Naive B cell (primary cell): ENCODE measurements at regions not wholly inside any gene's neighbourhood (a gene's known extent, or its start where the extent isn't known, plus 50 kb on each side); places are given as distances from the start of the nearest gene placed in this dataset.

ENCODE experiments used
- ATAC-seq, 2 donors: fragments of 150-1000 bp; cut with Tn5 transposase; 2 replicates each; pipeline ENCODE4 v1.10.0; 2021; ENCODE audit warnings: low read depth in 2 of 2, mild to moderate bottlenecking in 2 of 2, moderate library complexity in 2 of 2
- DNase-seq: peaks from one replicate; pipeline ENCODE4 v3.0.0; 2022
- H3K27ac Mint-ChIP-seq, 6 donors: one replicate each; pipeline ENCODE4 v1.8.0; 2020 to 2022; ENCODE audit warnings: mild to moderate bottlenecking in 6 of 6, mixed read lengths in 6 of 6, moderate library complexity in 5 of 6, inconsistent platforms in 2 of 6
- H3K27me3 Mint-ChIP-seq, 3 donors: one replicate each; pipeline ENCODE4 v1.8.0; 2021 to 2022; ENCODE audit warnings: mixed read lengths in 3 of 3, mild to moderate bottlenecking in 1 of 3
- H3K36me3 Mint-ChIP-seq, 2 donors: one replicate each; pipeline ENCODE4 v1.8.0; 2020 to 2022; ENCODE audit warnings: mixed read lengths in 2 of 2, inconsistent platforms in 1 of 2, mild to moderate bottlenecking in 1 of 2
- H3K4me1 Mint-ChIP-seq, 3 donors: one replicate each; pipeline ENCODE4 v1.8.0; 2020 to 2022; ENCODE audit warnings: mixed read lengths in 3 of 3, inconsistent platforms in 1 of 3, mild to moderate bottlenecking in 1 of 3, moderate library complexity in 1 of 3
- H3K4me3 Mint-ChIP-seq, 8 donors: one replicate each; pipeline ENCODE4 v1.8.0; 2020 to 2022; ENCODE audit warnings: mild to moderate bottlenecking in 8 of 8, mixed read lengths in 8 of 8, moderate library complexity in 8 of 8, inconsistent platforms in 2 of 8
- H3K9me3 Mint-ChIP-seq, 7 donors: one replicate each; pipeline ENCODE4 v1.8.0; 2020 to 2022; ENCODE audit warnings: mixed read lengths in 7 of 7, mild to moderate bottlenecking in 5 of 7, inconsistent platforms in 2 of 7, moderate library complexity in 1 of 7

DNA sequence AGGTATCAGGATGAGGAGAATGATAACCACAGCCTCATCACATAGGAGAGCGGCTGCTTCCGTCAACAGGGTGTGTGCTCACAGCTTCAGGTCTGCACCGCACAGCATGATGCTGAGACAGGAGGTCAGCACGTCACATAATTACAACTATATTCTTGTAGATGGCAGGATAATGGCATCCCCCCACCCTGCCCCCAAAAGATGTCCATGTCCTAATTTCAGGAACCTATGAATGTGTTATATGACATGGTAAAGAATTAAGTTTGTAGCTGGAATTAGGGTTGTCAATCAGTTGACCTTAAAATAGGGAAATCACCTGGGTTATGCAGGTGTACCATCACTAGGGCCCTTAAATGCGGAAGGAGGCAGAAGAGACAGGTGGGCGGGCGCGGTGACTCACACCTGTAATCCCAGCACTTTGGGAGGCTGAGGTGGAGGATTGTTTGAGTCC lies 73.9 kb downstream of the ARL4C start:
- no peaks in the 10 kb centered on the region for H3K27me3 Mint-ChIP-seq
- peaks cover 0 to 9% of the 10 kb centered on the region in 2 donors for H3K36me3 Mint-ChIP-seq
- H3K27ac Mint-ChIP-seq: peak overlapping the region; percentile 8 to 96 (median 87)
- peaks cover 5 to 11% (median 9%) of the 10 kb centered on the region in 7 donors for H3K9me3 Mint-ChIP-seq
- ATAC-seq: peak in 1 of 2 donors; percentile 21
- peaks cover 60 to 89% (median 76%) of the 10 kb centered on the region in 3 donors for H3K4me1 Mint-ChIP-seq
- peak overlapping the region in 6 of 8 donors; percentile 5 to 61 (median 56) for H3K4me3 Mint-ChIP-seq
- DNase-seq: peak; percentile 55

DNA sequence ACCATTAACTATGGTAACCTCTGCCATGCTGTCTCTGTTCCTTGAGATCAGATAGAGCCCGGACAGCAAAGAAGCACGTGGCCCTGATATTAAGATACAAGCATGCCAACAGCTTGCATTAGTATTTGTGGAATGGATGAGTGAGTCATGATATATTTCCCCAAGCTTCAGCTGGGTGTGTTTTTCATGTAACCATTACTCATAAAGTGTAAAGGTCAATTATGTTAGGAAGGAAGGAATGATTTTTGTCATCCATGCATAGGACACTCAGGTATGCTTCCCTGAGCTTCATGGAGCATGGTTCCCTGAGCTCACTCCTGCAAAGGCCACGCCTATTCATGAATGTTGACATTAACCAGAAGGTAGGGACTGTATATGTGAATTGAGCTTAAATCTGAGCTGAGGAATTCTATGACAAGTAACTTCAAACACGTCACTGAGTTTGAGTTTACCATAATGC lies 74.6 kb downstream of the ARL4C start:
- no peaks in the 10 kb centered on the region for H3K27me3 Mint-ChIP-seq
- ATAC-seq (no peak), DNase-seq (no peak)
- peak overlapping the region in 5 of 8 donors; percentile 9 to 57 (median 40) for H3K4me3 Mint-ChIP-seq
- peaks cover 0 to 11% of the 10 kb centered on the region in 2 donors for H3K36me3 Mint-ChIP-seq
- peak overlapping the region in 4 of 6 donors; percentile 79 to 96 (median 87) for H3K27ac Mint-ChIP-seq
- peaks cover 7 to 16% (median 11%) of the 10 kb centered on the region in 7 donors for H3K9me3 Mint-ChIP-seq
- peaks cover 55 to 82% (median 69%) of the 10 kb centered on the region in 3 donors for H3K4me1 Mint-ChIP-seq

DNA sequence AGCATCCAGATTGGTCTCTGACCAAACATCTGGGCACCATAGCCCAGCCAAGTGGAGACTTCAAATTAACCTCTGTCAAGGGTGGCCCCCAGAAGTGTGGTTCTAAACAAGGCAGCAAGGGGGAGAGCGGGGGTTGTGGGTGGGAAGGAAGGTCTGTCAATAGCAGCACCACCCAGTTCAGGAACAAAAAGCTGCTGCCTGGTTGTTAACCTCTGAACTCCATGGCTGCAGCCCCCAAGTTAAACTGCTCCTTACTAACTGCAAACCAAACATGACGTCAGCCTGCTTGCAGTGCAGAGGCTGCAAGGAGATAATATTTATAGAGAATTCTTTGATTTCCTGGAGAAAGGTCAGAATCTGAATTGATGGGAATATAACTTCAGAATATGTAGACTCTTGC lies 76.5 kb downstream of the ARL4C start:
- peaks cover 52 to 77% (median 64%) of the 10 kb centered on the region in 3 donors for H3K4me1 Mint-ChIP-seq
- ATAC-seq: peak; percentile 23 to 47
- peaks cover 7 to 18% (median 11%) of the 10 kb centered on the region in 7 donors for H3K9me3 Mint-ChIP-seq
- H3K27me3 Mint-ChIP-seq: peaks cover 0 to 1% (median 0%) of the 10 kb centered on the region in 3 donors
- peaks cover 0 to 15% of the 10 kb centered on the region in 2 donors for H3K36me3 Mint-ChIP-seq
- peak overlapping the region in 1 of 6 donors; percentile 75 for H3K27ac Mint-ChIP-seq
- no peak for DNase-seq
- peak overlapping the region in 2 of 8 donors; percentile 59 to 71 for H3K4me3 Mint-ChIP-seq

DNA sequence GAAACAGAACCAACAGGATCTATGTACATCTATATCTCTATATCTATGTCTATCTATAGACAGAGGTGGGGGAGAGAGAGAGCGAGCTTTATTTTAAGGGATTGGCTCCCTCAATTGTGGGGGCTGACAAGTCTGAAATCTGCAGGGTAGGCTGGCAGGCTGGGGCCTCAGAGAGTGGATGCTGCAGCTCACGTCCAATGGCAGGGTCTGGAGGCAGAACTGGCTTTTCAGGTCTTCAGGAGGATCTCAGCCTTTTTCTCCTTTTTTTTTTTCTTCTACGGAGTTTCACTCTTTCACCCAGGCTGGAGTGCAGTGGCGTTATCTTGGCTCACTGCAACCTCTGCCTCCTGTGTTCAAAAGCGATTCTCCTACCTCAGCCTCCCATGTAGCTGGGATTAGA lies 77.2 kb downstream of the ARL4C start:
- Mint-ChIP-seq H3K36me3 (peaks cover 0 to 22% of the 10 kb centered on the region in 2 donors), H3K9me3 (peaks cover 7 to 18% (median 9%) of the 10 kb centered on the region in 7 donors), H3K27ac (no peak overlapping the region), H3K4me3 (peak overlapping the region in 1 of 8 donors; percentile 13), H3K27me3 (peaks cover 0 to 7% (median 0%) of the 10 kb centered on the region in 3 donors), H3K4me1 (peaks cover 52 to 77% (median 64%) of the 10 kb centered on the region in 3 donors)
- DNase-seq: no peak
- no peak for ATAC-seq

DNA sequence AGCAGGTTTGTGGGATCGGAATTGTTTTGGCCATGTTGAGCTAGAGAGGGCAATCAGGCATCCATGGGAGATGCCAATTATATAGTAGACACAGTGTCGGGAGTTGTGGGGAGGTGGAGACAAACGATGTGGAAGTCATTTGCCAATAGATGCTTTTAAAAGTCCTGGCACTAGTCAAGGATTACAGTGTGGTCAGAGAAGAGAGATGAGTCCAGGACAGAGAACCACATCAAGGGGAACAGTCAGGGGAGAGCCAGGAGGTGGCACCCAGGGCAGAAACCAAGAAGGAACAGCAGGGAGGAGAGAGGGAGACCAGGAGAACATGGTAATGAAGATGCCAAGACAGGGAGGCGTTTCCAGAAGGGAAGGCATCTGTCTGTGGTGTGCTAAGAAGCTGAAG lies 81.2 kb downstream of the ARL4C start:
- ATAC-seq (no peak), DNase-seq (no peak)
- Mint-ChIP-seq H3K4me3 (no peak overlapping the region), H3K4me1 (peaks cover 45 to 65% (median 57%) of the 10 kb centered on the region in 3 donors), H3K27ac (peak overlapping the region in 2 of 6 donors; percentile 2 to 55), H3K9me3 (peaks cover 7 to 18% (median 9%) of the 10 kb centered on the region in 7 donors), H3K27me3 (peaks cover 0 to 7% (median 0%) of the 10 kb centered on the region in 3 donors), H3K36me3 (peaks cover 0 to 23% of the 10 kb centered on the region in 2 donors)

DNA sequence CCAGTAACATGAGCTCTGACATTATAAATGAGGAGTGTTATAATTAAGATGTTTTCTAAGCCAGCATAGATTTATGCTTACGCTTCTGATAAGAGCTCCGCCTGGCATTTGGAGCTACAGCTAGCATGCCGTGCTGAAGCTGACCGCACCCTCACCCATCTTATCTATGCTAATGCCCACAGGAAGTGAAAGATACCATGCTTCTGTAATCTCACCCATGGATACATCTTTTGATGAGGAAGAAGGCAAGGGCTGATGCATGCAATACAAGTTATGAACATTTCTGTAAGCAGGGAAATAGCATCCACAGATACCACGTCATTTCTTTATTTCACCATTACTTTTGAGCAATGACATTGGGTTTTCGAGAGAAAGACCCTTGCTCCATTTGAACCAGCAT lies 82.3 kb downstream of the ARL4C start:
- Mint-ChIP-seq H3K36me3 (peaks cover 0 to 23% of the 10 kb centered on the region in 2 donors), H3K4me3 (peak overlapping the region in 7 of 8 donors; percentile 2 to 88 (median 58)), H3K9me3 (peaks cover 7 to 18% (median 9%) of the 10 kb centered on the region in 7 donors), H3K4me1 (peaks cover 44 to 63% (median 58%) of the 10 kb centered on the region in 3 donors), H3K27ac (peak overlapping the region in 4 of 6 donors; percentile 10 to 88 (median 61)), H3K27me3 (peaks cover 0 to 7% (median 0%) of the 10 kb centered on the region in 3 donors)
- ATAC-seq (peak; percentile 78 to 87), DNase-seq (peak; percentile 45)

DNA sequence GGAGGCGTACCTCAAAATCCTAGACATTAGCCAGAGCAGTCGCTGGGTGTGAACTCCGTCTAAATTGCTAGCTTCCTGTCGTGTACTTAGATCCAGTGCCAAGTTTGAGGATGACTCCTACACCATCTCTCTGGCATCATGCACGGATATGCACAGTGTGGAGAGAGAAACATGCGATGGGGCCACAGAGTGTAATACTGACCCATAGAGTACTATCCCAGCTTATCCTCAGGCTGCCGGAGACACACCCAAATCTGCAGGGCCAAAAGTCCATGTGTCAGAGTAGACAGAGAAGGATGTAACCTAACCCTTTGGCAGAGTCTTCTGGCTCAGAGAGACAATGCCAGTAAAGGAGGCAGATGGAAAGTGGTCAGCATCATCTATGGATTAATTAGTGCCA lies 84.2 kb downstream of the ARL4C start:
- peaks cover 44 to 58% (median 50%) of the 10 kb centered on the region in 3 donors for H3K4me1 Mint-ChIP-seq
- DNase-seq (no peak), ATAC-seq (no peak)
- H3K27me3 Mint-ChIP-seq: peaks cover 0 to 7% (median 0%) of the 10 kb centered on the region in 3 donors
- H3K4me3 Mint-ChIP-seq: no peak overlapping the region
- H3K36me3 Mint-ChIP-seq: peaks cover 0 to 13% of the 10 kb centered on the region in 2 donors
- peak overlapping the region in 2 of 6 donors; percentile 1 to 4 for H3K27ac Mint-ChIP-seq
- peaks cover 0 to 7% (median 2%) of the 10 kb centered on the region in 7 donors for H3K9me3 Mint-ChIP-seq

DNA sequence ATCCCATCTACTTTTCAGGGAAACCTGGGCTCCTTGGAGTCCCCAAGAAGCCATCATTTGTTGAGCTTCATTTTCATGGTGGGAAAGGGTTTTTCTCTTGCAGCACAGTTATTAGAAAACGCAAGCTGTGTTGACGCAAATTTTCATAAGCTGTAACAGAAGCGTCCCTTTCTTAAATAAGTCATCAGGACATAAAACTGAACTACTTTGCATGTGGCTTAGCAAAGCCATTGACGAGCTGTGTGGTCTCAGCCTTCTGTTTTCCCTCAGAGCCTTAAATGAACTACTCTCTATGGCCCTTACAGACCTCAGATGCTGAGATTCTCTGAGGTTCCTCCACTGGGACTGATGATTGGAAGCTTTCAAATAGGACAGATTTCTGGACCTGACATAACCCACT lies 85.1 kb downstream of the ARL4C start:
- peaks cover 37 to 57% (median 47%) of the 10 kb centered on the region in 3 donors for H3K4me1 Mint-ChIP-seq
- peaks cover 0 to 13% of the 10 kb centered on the region in 2 donors for H3K36me3 Mint-ChIP-seq
- H3K4me3 Mint-ChIP-seq: peak overlapping the region in 1 of 8 donors; percentile 59
- peak overlapping the region in 3 of 6 donors; percentile 1 to 81 (median 6) for H3K27ac Mint-ChIP-seq
- DNase-seq (no peak), ATAC-seq (peak; percentile 63 to 79)
- H3K9me3 Mint-ChIP-seq: peaks cover 0 to 7% (median 0%) of the 10 kb centered on the region in 7 donors
- H3K27me3 Mint-ChIP-seq: peaks cover 0 to 7% (median 0%) of the 10 kb centered on the region in 3 donors

DNA sequence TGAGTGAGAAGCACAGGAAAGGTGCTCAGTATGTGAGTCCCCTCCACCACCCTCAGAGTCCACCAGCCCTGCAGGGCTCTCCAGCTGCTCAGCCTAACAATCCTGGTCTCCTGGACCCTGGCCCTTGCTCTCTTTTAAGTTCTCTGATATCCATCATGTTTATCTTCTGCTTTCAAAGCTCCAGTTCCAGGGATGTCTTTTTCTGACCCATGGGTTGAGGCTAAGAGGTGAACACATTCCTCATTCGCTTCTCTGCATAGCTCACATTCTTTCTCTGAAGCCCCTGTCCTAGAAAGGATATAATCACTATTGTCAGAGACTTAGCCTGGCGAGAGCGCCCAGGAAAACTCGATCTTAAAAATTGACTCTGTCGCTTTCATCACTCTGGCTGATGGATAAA lies 86.4 kb downstream of the ARL4C start:
- H3K36me3 Mint-ChIP-seq: peaks cover 0 to 9% of the 10 kb centered on the region in 2 donors
- no peak overlapping the region for H3K27ac Mint-ChIP-seq
- peaks cover 31 to 47% (median 42%) of the 10 kb centered on the region in 3 donors for H3K4me1 Mint-ChIP-seq
- H3K9me3 Mint-ChIP-seq: peaks cover 0 to 4% (median 0%) of the 10 kb centered on the region in 7 donors
- H3K27me3 Mint-ChIP-seq: peaks cover 2 to 6% (median 3%) of the 10 kb centered on the region in 3 donors
- H3K4me3 Mint-ChIP-seq: no peak overlapping the region
- DNase-seq (no peak), ATAC-seq (no peak)

DNA sequence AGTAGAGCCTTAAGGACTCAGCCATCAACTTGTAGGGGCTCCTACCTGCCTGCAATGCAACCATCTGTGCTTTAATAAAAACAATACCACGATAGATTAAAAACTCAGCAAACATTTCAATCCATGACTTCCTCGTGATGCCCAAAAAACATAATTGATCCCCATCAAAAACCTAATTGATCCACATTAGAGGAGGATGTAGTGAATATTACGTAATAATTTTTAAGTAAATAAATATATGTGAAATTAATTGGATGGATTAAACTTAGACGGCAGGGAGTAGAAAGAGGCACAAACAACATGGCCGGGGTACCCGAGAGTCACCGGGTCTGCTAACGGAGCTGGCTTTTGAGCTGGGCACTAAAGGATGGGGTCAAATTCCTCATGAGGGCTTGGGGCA lies 87.3 kb downstream of the ARL4C start:
- no peak for ATAC-seq
- Mint-ChIP-seq H3K9me3 (no peaks in the 10 kb centered on the region), H3K27me3 (peaks cover 0 to 5% (median 5%) of the 10 kb centered on the region in 3 donors), H3K36me3 (peaks cover 0 to under 1% of the 10 kb centered on the region in 2 donors), H3K4me3 (no peak overlapping the region), H3K4me1 (peaks cover 26 to 47% (median 41%) of the 10 kb centered on the region in 3 donors), H3K27ac (no peak overlapping the region)
- DNase-seq: no peak

DNA sequence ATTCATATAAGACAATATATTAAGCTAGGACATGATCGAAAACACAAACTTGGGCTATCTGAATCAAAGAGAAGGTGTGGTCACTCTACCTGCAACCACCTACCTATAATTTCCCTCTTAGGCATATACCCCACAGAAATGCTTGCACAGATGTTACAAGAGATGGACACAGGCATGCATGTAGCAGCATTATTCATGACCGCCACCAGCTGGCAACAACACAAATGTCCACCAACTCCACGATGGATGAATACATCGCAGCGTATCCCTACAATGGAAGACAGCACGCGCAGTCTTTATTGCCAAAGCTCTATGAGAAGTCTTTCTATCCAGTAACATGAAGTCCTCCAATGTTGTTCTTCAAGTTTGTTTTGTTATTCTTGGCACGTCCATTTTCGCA lies 90.8 kb downstream of the ARL4C start:
- H3K36me3 Mint-ChIP-seq: no peaks in the 10 kb centered on the region
- H3K9me3 Mint-ChIP-seq: peaks cover 0 to 1% (median 0%) of the 10 kb centered on the region in 7 donors
- H3K27me3 Mint-ChIP-seq: peaks cover 5 to 15% (median 13%) of the 10 kb centered on the region in 3 donors
- H3K4me1 Mint-ChIP-seq: peaks cover 15 to 26% (median 24%) of the 10 kb centered on the region in 3 donors
- H3K27ac Mint-ChIP-seq: no peak overlapping the region
- DNase-seq (no peak), ATAC-seq (no peak)
- no peak overlapping the region for H3K4me3 Mint-ChIP-seq

DNA sequence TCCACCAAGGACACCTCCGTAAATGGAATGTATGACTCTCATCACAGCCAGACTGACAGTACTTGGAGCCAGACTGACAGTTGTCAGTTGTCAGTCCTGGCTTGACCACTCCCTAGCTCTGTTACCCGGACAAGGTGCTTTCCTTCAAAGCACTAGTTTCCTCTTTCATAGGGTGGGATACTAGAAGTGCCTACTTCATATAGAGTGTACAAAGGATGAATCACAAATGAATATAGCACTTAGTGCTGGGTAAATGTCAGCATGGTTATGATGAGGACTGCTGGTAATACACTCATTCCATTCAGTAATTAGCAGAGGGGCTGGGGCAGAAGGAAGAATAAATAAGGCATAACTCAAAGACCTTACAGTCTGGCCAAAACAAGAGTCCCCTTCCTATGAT lies 91.4 kb downstream of the ARL4C start:
- no peak for DNase-seq
- Mint-ChIP-seq H3K27ac (no peak overlapping the region), H3K36me3 (no peaks in the 10 kb centered on the region), H3K9me3 (peaks cover 0 to 5% (median 0%) of the 10 kb centered on the region in 7 donors), H3K4me1 (peaks cover 15 to 20% (median 20%) of the 10 kb centered on the region in 3 donors), H3K4me3 (no peak overlapping the region), H3K27me3 (peaks cover 5 to 15% (median 13%) of the 10 kb centered on the region in 3 donors)
- ATAC-seq: peak in 1 of 2 donors; percentile 27

DNA sequence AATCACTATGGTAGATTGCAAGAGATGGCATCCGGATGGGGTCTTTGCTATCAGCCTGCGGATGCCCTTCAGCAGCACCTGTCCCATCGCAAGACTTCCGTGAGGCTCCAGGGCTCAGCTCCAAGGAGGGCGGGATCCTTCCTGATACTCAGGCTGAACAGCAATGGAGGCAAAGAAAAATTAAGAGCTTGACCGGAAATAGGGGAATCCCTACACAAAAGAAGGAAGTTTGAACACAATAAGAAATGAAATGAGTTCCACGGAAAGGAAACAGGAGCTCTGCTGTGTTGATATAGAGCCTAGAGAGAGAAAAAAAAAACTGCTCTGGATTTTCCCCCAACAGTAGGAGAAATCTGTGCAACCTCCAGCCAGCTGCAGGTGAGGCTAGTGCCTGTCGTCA lies 91.9 kb downstream of the ARL4C start:
- Mint-ChIP-seq H3K9me3 (peaks cover 0 to 5% (median 0%) of the 10 kb centered on the region in 7 donors), H3K27ac (peak overlapping the region in 1 of 6 donors; percentile 57), H3K4me3 (peak overlapping the region in 2 of 8 donors; percentile 14 to 37), H3K27me3 (peaks cover 5 to 15% (median 13%) of the 10 kb centered on the region in 3 donors), H3K4me1 (peaks cover 11 to 15% (median 14%) of the 10 kb centered on the region in 3 donors), H3K36me3 (no peaks in the 10 kb centered on the region)
- no peak for ATAC-seq
- no peak for DNase-seq

DNA sequence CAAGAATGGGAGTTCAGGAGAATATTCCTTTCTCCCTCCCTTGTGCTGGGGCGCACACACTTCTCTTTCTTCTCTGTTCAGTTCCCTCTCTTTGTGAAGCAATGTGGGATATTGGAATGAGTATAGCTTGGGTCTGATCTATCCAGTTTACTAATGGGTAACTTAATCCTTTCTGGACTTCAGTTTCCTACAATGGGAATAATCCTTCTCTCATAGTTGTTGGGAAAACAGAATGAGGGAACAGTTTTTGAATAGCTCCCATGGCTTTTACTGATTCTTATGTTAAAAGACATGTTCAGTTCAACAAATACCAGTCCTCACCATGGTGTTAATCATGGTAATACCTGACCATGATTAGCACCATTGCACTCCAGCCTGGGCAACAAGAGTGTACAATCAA lies 93.1 kb downstream of the ARL4C start:
- peak overlapping the region in 1 of 6 donors; percentile 6 for H3K27ac Mint-ChIP-seq
- H3K4me3 Mint-ChIP-seq: no peak overlapping the region
- H3K27me3 Mint-ChIP-seq: peaks cover 5 to 19% (median 13%) of the 10 kb centered on the region in 3 donors
- peaks cover 0 to 5% (median 0%) of the 10 kb centered on the region in 7 donors for H3K9me3 Mint-ChIP-seq
- DNase-seq: no peak
- H3K4me1 Mint-ChIP-seq: peaks cover 11 to 14% (median 12%) of the 10 kb centered on the region in 3 donors
- H3K36me3 Mint-ChIP-seq: no peaks in the 10 kb centered on the region
- ATAC-seq: no peak
